ENCODE measurements at regions not wholly inside any gene's neighbourhood (a gene's known extent, or its start where the extent isn't known, plus 50 kb on each side); places are given as distances from the start of the nearest gene placed in this dataset.

GRCh38 chr7:131015657-131015958 is 281.6 kb upstream of the KLF14 start:
- TF ChIP-seq CTCF (IDR thresholded peaks at IDR 0.05; ENCODE audit: extremely low read depth in 1 of 2, insufficient read depth in 1 of 2, low read depth in 1 of 2, low read length in 2 of 2) = no peak
- no peak for TF ChIP-seq POLR2A (IDR thresholded peaks at IDR 0.05; ENCODE audit: low read depth, low read length)
- no peak for TF ChIP-seq MYC (IDR thresholded peaks at IDR 0.05; ENCODE audit: low read depth, low read length)
- no peak for TF ChIP-seq EZH2 (IDR thresholded peaks at IDR 0.05; ENCODE audit: borderline replicate concordance, low read depth, low read length, severe bottlenecking)
- TF ChIP-seq MAX (IDR thresholded peaks at IDR 0.05; ENCODE audit: insufficient read depth, insufficient read length) = no peak
